ENCODE measurements at regions not wholly inside any gene's neighbourhood (a gene's known extent, or its start where the extent isn't known, plus 50 kb on each side); places are given as distances from the start of the nearest gene placed in this dataset.

DNA sequence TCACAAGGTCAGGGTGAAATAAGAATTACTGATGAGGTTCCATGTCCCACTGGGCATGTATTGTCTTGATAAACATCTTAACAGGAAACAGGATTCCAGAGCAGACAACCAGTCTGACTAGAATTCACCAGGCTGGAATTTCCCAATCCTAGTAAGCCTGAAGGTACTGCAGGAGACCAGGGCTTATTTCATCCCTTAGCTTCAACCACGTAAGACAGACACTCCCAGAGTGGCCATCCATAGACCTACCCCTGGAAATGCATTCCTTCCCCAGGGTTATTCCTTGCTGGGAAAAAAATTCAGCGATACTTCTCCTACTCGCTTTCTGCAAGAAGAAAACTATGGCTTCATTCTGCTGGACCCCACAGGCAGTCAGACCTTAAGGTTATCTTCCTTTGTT is 785.4 kb downstream of the NR2F1-AS1 start:
- POLR2A ChIA-PET, result no interaction called here
- Histone ChIP-seq H3K36me3 (ENCODE audit: control insufficient read depth, insufficient read depth, low read length) (no peaks in the 10 kb centered on the region), H3K27me3 (ENCODE audit: control insufficient read depth, insufficient read depth, low read length) (no peaks in the 10 kb centered on the region), H3K4me3 (ENCODE audit: low read depth, low read length) (no peak overlapping the region)
- no peak for DNase-seq (ENCODE audit: low read depth)
- TF ChIP-seq, protein P1, sequence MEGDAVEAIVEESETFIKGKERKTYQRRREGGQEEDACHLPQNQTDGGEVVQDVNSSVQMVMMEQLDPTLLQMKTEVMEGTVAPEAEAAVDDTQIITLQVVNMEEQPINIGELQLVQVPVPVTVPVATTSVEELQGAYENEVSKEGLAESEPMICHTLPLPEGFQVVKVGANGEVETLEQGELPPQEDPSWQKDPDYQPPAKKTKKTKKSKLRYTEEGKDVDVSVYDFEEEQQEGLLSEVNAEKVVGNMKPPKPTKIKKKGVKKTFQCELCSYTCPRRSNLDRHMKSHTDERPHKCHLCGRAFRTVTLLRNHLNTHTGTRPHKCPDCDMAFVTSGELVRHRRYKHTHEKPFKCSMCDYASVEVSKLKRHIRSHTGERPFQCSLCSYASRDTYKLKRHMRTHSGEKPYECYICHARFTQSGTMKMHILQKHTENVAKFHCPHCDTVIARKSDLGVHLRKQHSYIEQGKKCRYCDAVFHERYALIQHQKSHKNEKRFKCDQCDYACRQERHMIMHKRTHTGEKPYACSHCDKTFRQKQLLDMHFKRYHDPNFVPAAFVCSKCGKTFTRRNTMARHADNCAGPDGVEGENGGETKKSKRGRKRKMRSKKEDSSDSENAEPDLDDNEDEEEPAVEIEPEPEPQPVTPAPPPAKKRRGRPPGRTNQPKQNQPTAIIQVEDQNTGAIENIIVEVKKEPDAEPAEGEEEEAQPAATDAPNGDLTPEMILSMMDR (IDR thresholded peaks at IDR 0.05; ENCODE audit: insufficient read depth, low read depth, low read length), result no peak
- CTCF ChIA-PET, result no interaction called here

DNA sequence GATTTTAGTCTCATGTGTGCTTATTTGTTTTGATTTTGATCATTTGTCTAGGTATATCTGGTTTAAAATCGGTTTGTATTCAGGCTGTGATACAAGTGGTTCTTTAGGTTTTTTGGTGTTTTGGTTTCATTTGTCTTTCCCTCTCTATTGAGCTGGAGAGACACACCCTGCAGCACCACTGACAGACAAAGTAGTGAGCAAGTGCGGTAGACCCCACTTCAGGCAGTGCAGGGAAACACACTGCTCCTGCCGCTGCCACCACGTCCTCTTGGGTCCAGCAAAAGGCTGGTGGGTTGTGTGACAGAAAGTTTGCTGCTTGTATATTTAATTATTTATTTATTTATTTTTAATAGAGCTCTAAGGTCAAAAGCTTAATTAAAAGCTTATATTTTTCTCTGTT is 801.0 kb downstream of the NR2F1-AS1 start:
- Histone ChIP-seq H3K36me3 (ENCODE audit: control insufficient read depth, insufficient read depth, low read length) (no peaks in the 10 kb centered on the region), H3K4me3 (ENCODE audit: low read depth, low read length) (no peak overlapping the region), H3K27me3 (ENCODE audit: control insufficient read depth, insufficient read depth, low read length) (no peaks in the 10 kb centered on the region)
- CTCF ChIA-PET, result no interaction called here
- TF ChIP-seq, protein P1 (IDR thresholded peaks at IDR 0.05; ENCODE audit: insufficient read depth, low read depth, low read length), result no peak
- DNase-seq (ENCODE audit: low read depth), result no peak
- POLR2A ChIA-PET, result no interaction called here

DNA sequence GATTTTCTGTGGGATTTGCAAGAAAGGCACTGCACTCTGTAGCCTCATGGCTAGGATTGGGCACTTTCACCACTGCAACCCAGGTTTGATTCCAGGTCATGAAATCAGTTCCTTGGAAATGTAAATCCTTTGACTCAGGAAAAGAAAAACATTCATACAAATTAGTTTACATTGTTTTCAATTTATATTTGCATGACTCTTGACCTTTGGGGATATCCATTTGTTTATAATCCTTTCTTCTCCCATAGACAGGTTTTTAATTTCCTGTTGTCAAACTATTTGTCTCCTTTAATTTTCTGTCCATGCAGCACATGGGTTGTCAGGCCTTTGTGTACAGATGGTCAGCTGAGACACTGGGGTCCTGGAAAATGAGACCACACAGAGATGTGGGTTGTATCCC is 801.5 kb downstream of the NR2F1-AS1 start:
- ChIA-PET POLR2A (no interaction called here), CTCF (interaction anchor here (1.3 kb wide), 1 partner anchor 9 kb away, joined by 3 read pairs; no protein-coding TSS in a partner anchor)
- no peak for DNase-seq (ENCODE audit: low read depth)
- TF ChIP-seq, protein P1 (IDR thresholded peaks at IDR 0.05; ENCODE audit: insufficient read depth, low read depth, low read length), result no peak
- H3K4me3 ChIP-seq (ENCODE audit: low read depth, low read length), result no peak overlapping the region
- no peaks in the 10 kb centered on the region for H3K27me3 ChIP-seq (ENCODE audit: control insufficient read depth, insufficient read depth, low read length)
- H3K36me3 ChIP-seq (ENCODE audit: control insufficient read depth, insufficient read depth, low read length), result no peaks in the 10 kb centered on the region

DNA sequence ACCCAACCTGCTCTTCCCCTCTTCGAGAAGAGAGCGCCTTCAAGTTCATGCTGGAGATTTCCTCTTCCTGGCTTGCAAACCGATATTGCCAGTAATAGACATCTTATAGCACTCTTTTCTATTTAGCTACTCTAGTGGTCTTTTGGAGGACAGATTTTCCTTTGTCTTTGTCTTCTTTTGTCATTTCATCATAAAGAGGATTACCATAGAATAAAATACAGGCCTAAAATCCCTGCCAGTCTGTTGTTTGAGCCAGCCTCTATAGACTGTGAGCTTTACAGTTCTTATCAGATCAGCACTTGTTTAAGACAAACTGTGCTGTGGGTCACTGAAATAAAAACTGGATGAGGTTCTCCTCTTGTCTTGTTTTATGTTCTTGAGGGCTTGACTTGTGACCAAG is 802.8 kb downstream of the NR2F1-AS1 start:
- no peaks in the 10 kb centered on the region for H3K27me3 ChIP-seq (ENCODE audit: control insufficient read depth, insufficient read depth, low read length)
- ChIA-PET POLR2A (no interaction called here), CTCF (interaction anchor here (1.3 kb wide), 1 partner anchor 10 kb away, joined by 3 read pairs; no protein-coding TSS in a partner anchor)
- TF ChIP-seq, protein P1 (IDR thresholded peaks at IDR 0.05; ENCODE audit: insufficient read depth, low read depth, low read length), result no peak
- no peak overlapping the region for H3K4me3 ChIP-seq (ENCODE audit: low read depth, low read length)
- DNase-seq (ENCODE audit: low read depth), result no peak
- H3K36me3 ChIP-seq (ENCODE audit: control insufficient read depth, insufficient read depth, low read length), result no peaks in the 10 kb centered on the region

DNA sequence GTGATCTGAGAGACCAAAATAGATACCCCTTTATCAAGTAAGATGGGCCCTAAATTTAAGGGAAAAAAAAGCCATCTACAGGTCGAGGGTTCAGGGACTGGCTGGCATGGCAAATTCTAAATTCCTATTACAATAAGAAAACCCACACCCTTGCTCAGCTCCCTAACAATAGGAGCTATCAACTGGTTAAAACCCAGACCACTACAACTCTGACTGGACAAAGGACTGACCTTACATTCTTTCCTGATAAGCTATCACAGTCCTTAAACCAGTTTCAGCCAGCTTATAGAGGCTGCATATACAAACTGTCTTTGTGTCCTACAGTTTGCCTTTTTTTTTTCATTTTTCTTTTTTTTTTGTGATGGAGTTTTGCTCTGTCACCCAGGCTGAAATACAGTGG is 803.6 kb downstream of the NR2F1-AS1 start:
- H3K27me3 ChIP-seq (ENCODE audit: control insufficient read depth, insufficient read depth, low read length), result no peaks in the 10 kb centered on the region
- H3K36me3 ChIP-seq (ENCODE audit: control insufficient read depth, insufficient read depth, low read length), result no peaks in the 10 kb centered on the region
- ChIA-PET CTCF (no interaction called here), POLR2A (no interaction called here)
- H3K4me3 ChIP-seq (ENCODE audit: low read depth, low read length), result no peak overlapping the region
- DNase-seq (ENCODE audit: low read depth), result no peak
- TF ChIP-seq, protein P1 (IDR thresholded peaks at IDR 0.05; ENCODE audit: insufficient read depth, low read depth, low read length), result no peak
